ENCODE measurements at regions not wholly inside any gene's neighbourhood (a gene's known extent, or its start where the extent isn't known, plus 50 kb on each side); places are given as distances from the start of the nearest gene placed in this dataset. TPM values are rescaled to one million over a fixed set of nuclear protein-coding genes. Genes with fewer than 3 reads are reported as not detected.

Small RNA genes in the stretch of these regions (microRNA-seq; reads per million reads assigned to microRNA genes)
- gene MIR1265 (ENCODE audit: borderline number of aligned reads) (not detected), gene MIR4293 (ENCODE audit: borderline number of aligned reads) (not detected)

Measured in lower lobe of right lung (tissue), 1 donor.